CD14-positive monocyte (primary cell): ENCODE measurements at regions not wholly inside any gene's neighbourhood (a gene's known extent, or its start where the extent isn't known, plus 50 kb on each side); places are given as distances from the start of the nearest gene placed in this dataset.

Experiments used
- DNase-seq, 3 donors: peaks; one replicate each; pipeline ENCODE4 v3.0.0-alpha.2; 2011 to 2022
- H2AFZ ChIP-seq: 2 replicates; pipeline ENCODE4 v1.6.0; 2012; ENCODE audit warnings: mild to moderate bottlenecking, low read depth, low read length, inconsistent platforms; ENCODE audit not compliant: insufficient read depth, poor library complexity, severe bottlenecking
- H3K27ac ChIP-seq, 2 donors: 1 replicate in 1 of 2; 2 replicates in 1 of 2; pipeline ENCODE4 v1.5.1; 2012 to 2013; ENCODE audit warnings: low read length in 2 of 2, control low read depth in 1 of 2, inconsistent platforms in 1 of 2, low read depth in 1 of 2, mild to moderate bottlenecking in 1 of 2
- H3K27me3 ChIP-seq, 2 donors: one replicate each; pipeline versions ENCODE4 v1.6.0 to v1.6.1; 2011 to 2013; ENCODE audit warnings: low read length in 2 of 2; ENCODE audit not compliant: control insufficient read depth in 2 of 2, insufficient read depth in 2 of 2
- H3K36me3 ChIP-seq, 2 donors: replicated peaks in 1 of 2; 1 replicate in 1 of 2; 2 replicates in 1 of 2; pipeline versions ENCODE4 v1.5.1 to v1.6.1; 2012 to 2013; ENCODE audit warnings: low read length in 2 of 2, control low read depth in 1 of 2, inconsistent platforms in 1 of 2, mild to moderate bottlenecking in 1 of 2; ENCODE audit not compliant: insufficient read depth in 2 of 2, control insufficient read depth in 1 of 2
- H3K4me1 ChIP-seq, 2 donors: 1 replicate in 1 of 2; 2 replicates in 1 of 2; pipeline versions ENCODE4 v1.5.1 to v1.6.1; 2012 to 2013; ENCODE audit warnings: low read length in 2 of 2, control low read depth in 1 of 2, inconsistent platforms in 1 of 2, mild to moderate bottlenecking in 1 of 2, moderate library complexity in 1 of 2; ENCODE audit not compliant: insufficient read depth in 2 of 2, control insufficient read depth in 1 of 2
- H3K4me2 ChIP-seq: replicated peaks from 2 replicates; pipeline ENCODE3; 2012; ENCODE audit warnings: low read length, moderate library complexity, mild to moderate bottlenecking; ENCODE audit not compliant: poor library complexity, severe bottlenecking; ENCODE audit errors: extremely low read depth
- H3K4me3 ChIP-seq, 3 experiments: fragments of 200-600 bp in 1 of 3; sonication (generic) in 1 of 3; replicated peaks in 1 of 3; 1 replicate in 2 of 3; 2 replicates in 1 of 3; pipeline ENCODE4 v1.5.1; 2011 to 2013; ENCODE audit warnings: low read length in 3 of 3, mild to moderate bottlenecking in 3 of 3, control low read depth in 2 of 3, low read depth in 2 of 3, inconsistent platforms in 1 of 3, moderate library complexity in 1 of 3
- H3K79me2 ChIP-seq: 2 replicates; pipeline ENCODE4 v1.6.0; 2012; ENCODE audit warnings: mild to moderate bottlenecking, control low read depth, inconsistent platforms, low read length, moderate library complexity; ENCODE audit not compliant: insufficient read depth
- H3K9ac ChIP-seq: 2 replicates; pipeline ENCODE4 v1.6.0; 2017; ENCODE audit warnings: low read length, mild to moderate bottlenecking; ENCODE audit not compliant: insufficient read depth, poor library complexity, severe bottlenecking
- H3K9me3 ChIP-seq, 2 donors: replicated peaks in 1 of 2; 1 replicate in 1 of 2; 2 replicates in 1 of 2; pipeline versions ENCODE4 v1.5.1 to v1.6.1; 2012 to 2013; ENCODE audit warnings: low read length in 2 of 2, control low read depth in 1 of 2; ENCODE audit not compliant: control insufficient read depth in 1 of 2, insufficient read depth in 1 of 2
- H4K20me1 ChIP-seq: 2 replicates; pipeline ENCODE4 v1.6.0; 2012; ENCODE audit warnings: mild to moderate bottlenecking, low read length, control low read depth, moderate library complexity; ENCODE audit not compliant: insufficient read depth
- H3K27ac Mint-ChIP-seq, 7 donors: one replicate each; pipeline ENCODE4 v1.8.0; 2020; ENCODE audit warnings: mild to moderate bottlenecking in 7 of 7, mixed read lengths in 7 of 7, moderate library complexity in 6 of 7, inconsistent platforms in 2 of 7
- H3K27me3 Mint-ChIP-seq, 3 donors: one replicate each; pipeline ENCODE4 v1.8.0; 2021 to 2022; ENCODE audit warnings: low read depth in 3 of 3, mild to moderate bottlenecking in 3 of 3, mixed read lengths in 3 of 3, moderate library complexity in 3 of 3, inconsistent platforms in 1 of 3
- H3K36me3 Mint-ChIP-seq, 2 donors: one replicate each; pipeline ENCODE4 v1.8.0; 2020; ENCODE audit warnings: mixed read lengths in 2 of 2, inconsistent platforms in 1 of 2, mild to moderate bottlenecking in 1 of 2
- H3K4me1 Mint-ChIP-seq: one replicate; pipeline ENCODE4 v1.8.0; 2020; ENCODE audit warnings: mild to moderate bottlenecking, mixed read lengths
- H3K4me3 Mint-ChIP-seq, 2 donors: one replicate each; pipeline ENCODE4 v1.8.0; 2020; ENCODE audit warnings: mild to moderate bottlenecking in 2 of 2, mixed read lengths in 2 of 2, moderate library complexity in 1 of 2
- H3K9me3 Mint-ChIP-seq, 7 donors: one replicate each; pipeline ENCODE4 v1.8.0; 2020 to 2022; ENCODE audit warnings: mixed read lengths in 7 of 7, mild to moderate bottlenecking in 6 of 7, moderate library complexity in 6 of 7, inconsistent platforms in 2 of 7
- CTCF ChIP-seq: fragments of 200-600 bp; IDR thresholded peaks from one replicate; pipeline ENCODE4 v1.8.0; 2022; ENCODE audit warnings: antibody characterized with exemption, mild to moderate bottlenecking
- WGBS: methylation state at CpG from one replicate; pipeline ENCODE4 v1.1.5; 2013; ENCODE audit warnings: missing lambda C conversion rate; ENCODE audit not compliant: insufficient coverage; 5-methylcytosine and 5-hydroxymethylcytosine counted together
- intact Hi-C, 2 donors: fragments of 100-400 bp; cut with micrococcal nuclease; formaldehyde crosslinking; loops; one replicate each; pipeline versions ENCODE4 v1.15.0 to v1.15.1; 2023

GRCh38 chr18:40739029-40739428 is 1216.0 kb upstream of the PIK3C3 start:
- no peaks in the 10 kb centered on the region for H3K4me1 ChIP-seq
- no peak overlapping the region for H2AFZ ChIP-seq
- H3K9ac ChIP-seq: no peak overlapping the region
- intact Hi-C loops: loop anchor here in 1 of 2 donors (10.0 kb wide), 1 partner anchor 64 kb away; no protein-coding TSS in a partner anchor
- no peak overlapping the region for H3K27ac ChIP-seq
- no peaks in the 10 kb centered on the region for H3K79me2 ChIP-seq
- DNase-seq: no peak
- Mint-ChIP-seq H3K27me3 (no peaks in the 10 kb centered on the region), H3K9me3 (peaks cover 0 to 7% (median 2%) of the 10 kb centered on the region in 7 donors), H3K4me1 (no peaks in the 10 kb centered on the region), H3K27ac (no peak overlapping the region), H3K4me3 (no peak overlapping the region), H3K36me3 (no peaks in the 10 kb centered on the region)
- WGBS: 60% methylated on average over 1 of the region's 1 CpG
- no peaks in the 10 kb centered on the region for H4K20me1 ChIP-seq
- H3K9me3 ChIP-seq: peaks cover 4 to 6% of the 10 kb centered on the region in 2 donors
- no peak for TF ChIP-seq CTCF
- no peaks in the 10 kb centered on the region for H3K27me3 ChIP-seq
- H3K4me2 ChIP-seq: no peak overlapping the region
- H3K36me3 ChIP-seq: no peaks in the 10 kb centered on the region
- H3K4me3 ChIP-seq: no peak overlapping the region

DNA sequence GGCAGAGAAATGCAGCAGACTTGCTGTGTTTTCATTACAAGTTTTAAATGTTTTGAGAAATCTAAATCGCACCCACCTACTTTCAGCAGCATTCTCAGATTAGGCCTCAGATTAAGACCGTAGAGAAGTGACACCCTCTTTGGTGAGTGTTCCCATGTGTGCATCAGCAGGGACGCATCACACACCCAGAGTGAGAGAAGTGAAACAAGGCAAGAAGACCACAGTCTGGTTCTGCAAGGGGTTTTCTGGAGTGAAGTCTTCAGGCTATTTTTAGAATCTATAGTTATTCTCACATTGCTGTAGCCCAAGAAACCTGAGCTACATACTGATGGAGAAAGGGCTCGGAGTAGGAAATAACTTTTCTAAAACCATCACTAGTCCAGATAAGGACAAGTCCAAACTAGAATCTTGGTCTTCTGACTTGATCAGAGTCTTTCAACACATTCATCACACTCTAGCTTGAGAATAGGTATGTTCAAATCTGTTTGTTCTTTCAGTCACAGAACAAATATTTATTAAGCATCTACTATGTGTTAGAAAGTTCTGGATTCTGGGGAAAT is 1216.6 kb upstream of the PIK3C3 start:
- no peaks in the 10 kb centered on the region for H3K27me3 Mint-ChIP-seq
- Histone ChIP-seq H3K4me1 (no peaks in the 10 kb centered on the region), H3K27me3 (no peaks in the 10 kb centered on the region), H3K4me3 (no peak overlapping the region), H3K9ac (no peak overlapping the region), H3K9me3 (peaks cover under 1 to 2% of the 10 kb centered on the region in 2 donors), H3K4me2 (no peak overlapping the region), H3K36me3 (no peaks in the 10 kb centered on the region), H2AFZ (no peak overlapping the region), H3K79me2 (no peaks in the 10 kb centered on the region), H4K20me1 (no peaks in the 10 kb centered on the region), H3K27ac (no peak overlapping the region)
- WGBS: no CpG with 5 or more reads among the region's 4 CpGs
- H3K9me3 Mint-ChIP-seq: peaks cover 0 to 4% (median 1%) of the 10 kb centered on the region in 7 donors
- no peak for DNase-seq
- H3K4me3 Mint-ChIP-seq: no peak overlapping the region
- H3K27ac Mint-ChIP-seq: no peak overlapping the region
- H3K36me3 Mint-ChIP-seq: no peaks in the 10 kb centered on the region
- intact Hi-C loops: loop anchor here in 1 of 2 donors (10.0 kb wide), 1 partner anchor 64 kb away; no protein-coding TSS in a partner anchor
- no peaks in the 10 kb centered on the region for H3K4me1 Mint-ChIP-seq
- TF ChIP-seq CTCF: no peak
